Naive thymus-derived CD4-positive, alpha-beta T cell (primary cell): ENCODE measurements at regions not wholly inside any gene's neighbourhood (a gene's known extent, or its start where the extent isn't known, plus 50 kb on each side); places are given as distances from the start of the nearest gene placed in this dataset.

ENCODE experiments used
- ATAC-seq: fragments of 150-1000 bp; cut with Tn5 transposase; 2 replicates; pipeline ENCODE4 v1.10.0; 2021; ENCODE audit warnings: mild to moderate bottlenecking, moderate library complexity
- CTCF ChIA-PET: fragments of 350-600 bp; sonication (Branson Sonifier 250); formaldehyde crosslinking; loops from one replicate; lab custom pipeline; 2021; ENCODE audit warnings: antibody characterized with exemption; lab: Charles Lee
- POLR2A ChIA-PET: fragments of 350-600 bp; sonication (Branson Sonifier 250); formaldehyde crosslinking; loops from one replicate; lab custom pipeline; 2021; ENCODE audit warnings: antibody characterized with exemption, inconsistent platforms; lab: Charles Lee
- DNase-seq, 9 donors: peaks; one replicate each; pipeline versions ENCODE4 v3.0.0 to v3.0.0-alpha.2; 2020 to 2022; ENCODE audit warnings: mixed read lengths in 1 of 9
- H3K27ac ChIP-seq: one replicate; pipeline ENCODE4 v1.7.0; 2013; ENCODE audit warnings: mild to moderate bottlenecking, low read depth, low read length, moderate library complexity
- H3K27me3 ChIP-seq, 2 donors: one replicate each; pipeline ENCODE4 v1.7.0; 2013; ENCODE audit warnings: low read length in 2 of 2, mild to moderate bottlenecking in 2 of 2, moderate library complexity in 2 of 2; ENCODE audit not compliant: control insufficient read depth in 2 of 2, insufficient read depth in 2 of 2
- H3K36me3 ChIP-seq, 3 experiments: 1 replicate in 2 of 3; 2 replicates in 1 of 3; pipeline ENCODE4 v1.7.0; 2013; ENCODE audit warnings: low read length in 3 of 3, mild to moderate bottlenecking in 3 of 3, moderate library complexity in 1 of 3; ENCODE audit not compliant: insufficient read depth in 3 of 3, control insufficient read depth in 2 of 3
- H3K4me1 ChIP-seq, 2 donors: one replicate each; pipeline ENCODE4 v1.7.0; 2013; ENCODE audit warnings: low read length in 2 of 2, mild to moderate bottlenecking in 2 of 2, moderate library complexity in 1 of 2; ENCODE audit not compliant: control insufficient read depth in 2 of 2, insufficient read depth in 2 of 2
- H3K4me3 ChIP-seq: 2 replicates; pipeline ENCODE4 v1.7.0; 2013; ENCODE audit warnings: mild to moderate bottlenecking, low read length
- H3K9me3 ChIP-seq, 3 experiments: 1 replicate in 2 of 3; 2 replicates in 1 of 3; pipeline ENCODE4 v1.7.0; 2013; ENCODE audit warnings: low read length in 3 of 3; ENCODE audit not compliant: control insufficient read depth in 2 of 3
- H3K27ac Mint-ChIP-seq, 9 donors: one replicate each; pipeline ENCODE4 v1.8.0; 2020 to 2022; ENCODE audit warnings: mixed read lengths in 9 of 9, mild to moderate bottlenecking in 8 of 9, moderate library complexity in 5 of 9, inconsistent platforms in 2 of 9
- H3K27me3 Mint-ChIP-seq, 5 donors: one replicate each; pipeline ENCODE4 v1.8.0; 2021 to 2022; ENCODE audit warnings: mixed read lengths in 5 of 5, mild to moderate bottlenecking in 1 of 5
- H3K36me3 Mint-ChIP-seq, 5 donors: one replicate each; pipeline ENCODE4 v1.8.0; 2020 to 2022; ENCODE audit warnings: mixed read lengths in 5 of 5, mild to moderate bottlenecking in 3 of 5, inconsistent platforms in 1 of 5
- H3K4me1 Mint-ChIP-seq, 7 donors: one replicate each; pipeline ENCODE4 v1.8.0; 2020 to 2022; ENCODE audit warnings: mixed read lengths in 7 of 7, mild to moderate bottlenecking in 3 of 7, inconsistent platforms in 1 of 7
- H3K4me3 Mint-ChIP-seq, 10 donors: one replicate each; pipeline ENCODE4 v1.8.0; 2020 to 2022; ENCODE audit warnings: mild to moderate bottlenecking in 10 of 10, mixed read lengths in 10 of 10, moderate library complexity in 6 of 10, inconsistent platforms in 2 of 10
- H3K9me3 Mint-ChIP-seq, 11 donors: one replicate each; pipeline ENCODE4 v1.8.0; 2020 to 2022; ENCODE audit warnings: mixed read lengths in 11 of 11, mild to moderate bottlenecking in 4 of 11, inconsistent platforms in 1 of 11, moderate library complexity in 1 of 11
- intact Hi-C, 2 donors: fragments of 100-400 bp; cut with micrococcal nuclease; formaldehyde crosslinking; loops; one replicate each; pipeline ENCODE4 v1.15.1; 2023

GRCh38 chr12:124242529-124243065 is 52.3 kb upstream of the RFLNA start:
- peak; percentile 18 for ATAC-seq
- Histone ChIP-seq H3K9me3 (peaks cover 0 to 6% (median 0%) of the 10 kb centered on the region in 3 experiments), H3K36me3 (no peaks in the 10 kb centered on the region), H3K4me3 (no peak overlapping the region), H3K4me1 (no peaks in the 10 kb centered on the region), H3K27ac (no peak overlapping the region), H3K27me3 (no peaks in the 10 kb centered on the region)
- H3K36me3 Mint-ChIP-seq, result peaks cover 0 to 5% (median 4%) of the 10 kb centered on the region in 5 donors
- no peak overlapping the region for H3K27ac Mint-ChIP-seq
- intact Hi-C loops, result no loop called here
- peaks cover 0 to 38% (median 18%) of the 10 kb centered on the region in 11 donors for H3K9me3 Mint-ChIP-seq
- CTCF ChIA-PET, result no interaction called here
- H3K4me3 Mint-ChIP-seq, result no peak overlapping the region
- POLR2A ChIA-PET, result no interaction called here
- no peaks in the 10 kb centered on the region for H3K4me1 Mint-ChIP-seq
- H3K27me3 Mint-ChIP-seq, result peaks cover 0 to 43% (median 17%) of the 10 kb centered on the region in 5 donors
- no peak for DNase-seq

DNA sequence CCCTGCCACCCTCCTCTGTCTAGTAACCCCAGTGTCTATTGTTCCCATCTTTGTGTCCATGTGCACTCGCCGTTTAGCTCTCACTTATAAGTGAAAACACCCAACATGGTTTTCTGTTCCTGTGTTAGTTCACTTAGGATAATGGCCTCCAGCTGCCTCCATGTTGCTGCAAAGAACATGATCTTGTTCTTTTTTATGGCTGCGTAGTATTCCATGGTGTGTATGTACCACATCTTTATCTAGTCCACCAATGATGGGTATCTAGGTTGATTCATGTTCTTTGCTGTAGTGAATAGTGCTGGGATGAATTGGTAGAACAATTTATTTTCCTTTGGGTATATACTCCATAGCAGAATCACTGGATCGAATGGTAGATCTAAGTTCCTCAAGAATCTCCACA is 51.0 kb upstream of the RFLNA start:
- intact Hi-C loops, result no loop called here
- H3K27me3 Mint-ChIP-seq, result peaks cover 0 to 46% (median 17%) of the 10 kb centered on the region in 5 donors
- peaks cover 0 to 42% (median 18%) of the 10 kb centered on the region in 11 donors for H3K9me3 Mint-ChIP-seq
- Histone ChIP-seq H3K27me3 (no peaks in the 10 kb centered on the region), H3K27ac (no peak overlapping the region), H3K4me3 (no peak overlapping the region), H3K9me3 (peaks cover 0 to 6% (median 0%) of the 10 kb centered on the region in 3 experiments), H3K36me3 (no peaks in the 10 kb centered on the region), H3K4me1 (no peaks in the 10 kb centered on the region)
- peaks cover 0 to 5% (median 4%) of the 10 kb centered on the region in 5 donors for H3K36me3 Mint-ChIP-seq
- no peak overlapping the region for H3K4me3 Mint-ChIP-seq
- ChIA-PET POLR2A (no interaction called here), CTCF (no interaction called here)
- no peaks in the 10 kb centered on the region for H3K4me1 Mint-ChIP-seq
- no peak for DNase-seq
- ATAC-seq, result no peak
- H3K27ac Mint-ChIP-seq, result no peak overlapping the region
